NCI-H446 (cell line): ENCODE measurements at regions not wholly inside any gene's neighbourhood (a gene's known extent, or its start where the extent isn't known, plus 50 kb on each side); places are given as distances from the start of the nearest gene placed in this dataset.
A peak's percentile ranks its signal among the peaks of the same experiment; 100 is the strongest.

ENCODE experiments used
- DNase-seq, 2 experiments: peaks; one replicate each; lab custom pipeline; 2025; lab: John Stamatoyannopoulos, UW

DNA sequence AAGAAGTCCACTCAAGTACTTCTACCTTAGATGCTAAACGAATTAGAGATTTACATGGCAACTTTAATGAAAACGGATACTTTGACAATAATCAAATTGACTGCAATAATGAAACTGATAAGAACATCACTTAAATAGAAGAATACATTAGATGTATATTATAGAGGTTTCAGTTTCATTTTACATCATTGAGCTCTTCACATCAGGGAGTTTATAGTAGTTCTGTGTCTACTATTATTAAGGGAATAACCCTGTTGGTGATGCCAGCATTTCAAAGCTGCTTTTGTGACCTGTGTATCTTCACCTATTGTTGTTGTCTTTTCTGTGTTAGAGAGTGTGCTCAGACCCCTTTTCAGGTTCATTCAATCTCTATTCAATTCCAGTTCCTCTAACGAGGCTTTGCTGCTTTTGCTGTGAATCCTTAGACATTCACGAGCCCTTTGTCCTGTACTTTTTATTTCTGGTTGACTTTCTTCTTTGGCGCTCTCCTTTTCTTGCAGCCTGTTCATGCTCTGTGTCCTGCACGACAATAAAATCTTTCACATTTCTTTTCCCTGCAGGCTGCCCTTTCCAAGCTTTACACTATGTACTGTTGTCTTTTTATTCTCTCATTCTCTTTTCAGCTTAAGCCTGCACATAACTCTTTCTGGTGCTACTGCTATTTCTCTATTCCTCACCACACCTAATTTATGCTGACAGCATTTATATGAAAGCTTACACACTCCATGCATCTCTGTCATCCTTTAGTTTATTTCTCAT lies 232.1 kb downstream of the CPE start:
- no peak for DNase-seq

- peak in 1 of 2 experiments; percentile 6 for DNase-seq
These were observed 234.1 kb downstream of the CPE start for GRCh38 chr4:165612936-165613335.

- DNase-seq: no peak
These were observed 234.8 kb downstream of the CPE start for GRCh38 chr4:165613581-165613980.

GRCh38 chr4:165620913-165621312 lies 242.1 kb downstream of the CPE start:
- DNase-seq: no peak

DNA sequence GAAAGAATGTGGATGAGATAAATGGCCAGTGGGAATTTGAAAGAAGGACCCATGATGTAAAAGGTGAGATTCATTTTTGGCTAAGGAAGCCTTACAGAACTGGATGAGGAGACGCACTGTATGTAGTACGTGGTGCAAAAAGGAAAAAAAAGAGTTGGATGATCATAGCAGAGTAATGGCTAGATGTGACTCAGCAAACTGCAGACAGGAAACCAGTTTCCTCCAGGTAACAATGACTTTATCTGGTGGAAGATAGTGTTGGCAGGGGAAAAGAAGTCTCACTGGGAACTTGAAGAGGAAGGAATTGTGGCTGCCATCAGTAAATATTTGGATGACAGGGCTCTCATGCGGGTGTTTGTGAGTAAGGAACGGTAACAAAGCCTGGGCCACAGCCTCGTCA lies 243.2 kb downstream of the CPE start:
- no peak for DNase-seq

DNA sequence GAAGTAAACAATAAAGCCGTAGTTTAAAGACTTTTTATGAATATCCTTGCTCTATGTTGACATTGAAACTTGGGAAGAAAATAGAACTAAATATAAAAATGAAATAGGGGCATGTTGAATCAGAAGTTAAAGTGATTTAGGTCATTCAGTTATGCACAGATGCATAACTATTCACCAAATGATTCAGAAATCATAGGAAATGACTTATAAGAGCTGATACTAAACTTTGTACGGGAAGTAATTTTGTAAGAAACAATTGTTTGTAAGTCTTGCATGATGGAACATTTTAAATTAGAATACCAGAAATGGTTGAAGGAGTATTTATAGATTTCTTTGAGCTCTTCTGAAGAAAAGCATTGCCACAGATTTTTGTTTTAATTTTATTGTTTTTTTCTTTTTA lies 246.5 kb downstream of the CPE start:
- DNase-seq: no peak

GRCh38 chr4:165626316-165626715 lies 246.7 kb upstream of the TLL1 start:
- DNase-seq: no peak

- no peak for DNase-seq
These were observed 245.9 kb upstream of the TLL1 start for GRCh38 chr4:165627128-165627527.

DNA sequence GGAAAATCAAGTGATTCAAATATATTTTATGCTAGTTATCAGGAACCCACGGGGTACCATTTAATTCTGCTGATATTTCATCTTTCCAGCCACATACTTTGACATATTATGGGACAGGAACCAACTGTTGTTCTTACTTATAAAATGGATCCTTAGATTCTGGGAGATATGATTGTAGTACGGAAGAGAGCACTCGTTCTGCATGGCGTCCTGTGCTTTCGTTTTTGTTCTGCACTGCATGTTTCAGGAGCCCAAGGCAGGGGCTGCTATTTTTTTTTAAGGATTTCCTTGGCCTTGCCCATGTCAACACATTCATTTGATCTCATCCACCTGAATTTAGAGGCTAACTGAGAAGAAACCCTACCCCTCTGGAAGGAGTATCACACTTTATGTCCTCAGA lies 245.5 kb upstream of the TLL1 start:
- no peak for DNase-seq

DNA sequence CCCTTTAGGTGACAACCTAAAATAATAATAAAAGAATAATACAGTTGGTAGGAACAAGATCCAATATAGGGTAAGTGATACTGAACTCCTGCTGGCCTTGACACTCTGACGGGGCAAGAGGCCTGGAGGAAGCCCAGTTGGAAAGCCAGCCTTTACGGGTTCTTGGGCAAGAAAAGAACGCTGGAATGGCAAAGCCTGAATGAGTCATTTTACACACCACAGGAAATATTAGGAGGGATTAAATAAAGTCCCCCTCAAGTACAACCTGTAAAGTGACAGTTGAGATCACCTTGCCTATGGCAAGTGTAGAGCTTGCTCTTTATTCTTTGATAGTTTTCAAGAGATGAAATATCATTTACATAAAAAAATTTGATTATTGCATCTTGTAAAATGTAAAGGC lies 244.5 kb upstream of the TLL1 start:
- no peak for DNase-seq

DNA sequence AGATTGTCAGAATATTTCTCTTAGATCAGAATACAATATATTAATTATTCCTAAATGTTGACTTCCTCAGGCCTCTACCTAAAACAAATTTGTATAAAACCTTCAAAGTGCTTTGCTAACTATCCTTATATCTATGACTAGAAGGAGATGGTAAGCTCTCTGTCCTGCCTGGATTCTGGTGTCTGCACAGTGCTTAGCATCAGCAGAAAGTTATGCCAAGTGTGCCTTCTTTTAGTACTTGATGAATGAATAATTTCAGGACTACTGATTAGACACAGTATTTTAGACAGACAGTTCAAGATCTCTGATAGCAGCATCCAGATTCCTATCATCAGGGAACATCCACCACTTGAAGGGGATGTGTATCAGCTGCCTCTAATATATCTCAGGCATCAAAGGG lies 242.4 kb upstream of the TLL1 start:
- DNase-seq: no peak

GRCh38 chr4:165631208-165631894 lies 241.7 kb upstream of the TLL1 start:
- DNase-seq: no peak

- DNase-seq: peak in 1 of 2 experiments; percentile 47
These were observed 241.1 kb upstream of the TLL1 start for GRCh38 chr4:165631912-165632311.

DNA sequence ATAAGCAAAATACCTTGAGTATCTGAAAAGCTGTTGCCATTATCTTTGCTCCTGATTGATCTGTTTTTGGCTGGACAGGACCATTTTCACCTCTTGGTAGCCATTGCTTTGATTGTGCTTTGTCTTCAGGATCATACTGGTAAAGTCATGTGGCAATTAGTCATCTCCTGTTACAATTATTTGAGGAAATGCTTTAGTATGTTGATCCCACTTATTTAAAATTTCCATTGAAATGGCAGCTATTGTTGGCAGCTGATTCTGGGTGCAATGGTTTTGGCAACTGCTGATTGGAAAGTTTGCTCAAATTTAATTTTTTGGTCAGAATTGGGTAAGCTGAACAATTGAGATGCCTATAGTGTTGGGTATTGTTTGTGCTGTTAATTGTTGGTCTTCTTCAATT lies 238.3 kb upstream of the TLL1 start:
- DNase-seq: no peak

- DNase-seq: peak in 1 of 2 experiments; percentile 60
These were observed 237.7 kb upstream of the TLL1 start for GRCh38 chr4:165635381-165635780.

DNA sequence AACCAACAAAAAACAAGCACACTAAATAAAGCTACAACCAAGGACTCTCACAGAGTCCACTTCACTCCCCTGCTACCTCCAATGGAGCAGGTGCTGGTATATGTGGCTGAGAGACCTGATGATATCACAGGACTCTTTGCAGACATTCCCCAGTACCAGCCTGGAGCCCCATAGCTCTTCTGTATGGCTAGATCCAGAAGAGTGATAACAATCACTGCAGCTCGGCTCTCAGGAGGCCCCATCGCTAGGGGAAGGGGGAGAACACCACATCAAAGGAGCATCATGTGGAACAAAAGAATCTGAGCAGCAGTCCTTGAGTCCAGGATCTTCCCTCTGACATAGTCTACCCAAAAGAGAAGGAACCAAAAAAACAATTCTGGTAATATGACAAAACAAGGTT lies 237.1 kb upstream of the TLL1 start:
- no peak for DNase-seq

DNA sequence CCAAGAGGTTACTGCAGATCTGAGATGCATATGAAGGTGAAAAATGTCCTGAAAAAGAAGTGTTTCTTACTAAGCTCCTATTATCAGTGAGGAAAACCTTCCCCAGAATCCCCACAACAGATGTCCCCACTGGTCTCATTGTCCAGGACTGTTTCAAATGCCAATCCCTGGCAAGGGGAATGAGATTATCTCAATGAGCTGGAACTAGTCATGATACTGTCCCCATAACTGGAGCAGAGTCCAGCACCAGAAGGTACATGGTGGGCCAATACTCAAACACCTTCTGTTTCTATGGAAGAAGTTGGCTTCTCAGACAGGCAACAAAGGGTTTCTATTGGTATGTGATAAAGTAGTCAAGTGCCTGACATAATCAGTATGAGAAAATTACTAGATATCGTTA lies 221.1 kb upstream of the TLL1 start:
- peak in 1 of 2 experiments; percentile 18 for DNase-seq

DNA sequence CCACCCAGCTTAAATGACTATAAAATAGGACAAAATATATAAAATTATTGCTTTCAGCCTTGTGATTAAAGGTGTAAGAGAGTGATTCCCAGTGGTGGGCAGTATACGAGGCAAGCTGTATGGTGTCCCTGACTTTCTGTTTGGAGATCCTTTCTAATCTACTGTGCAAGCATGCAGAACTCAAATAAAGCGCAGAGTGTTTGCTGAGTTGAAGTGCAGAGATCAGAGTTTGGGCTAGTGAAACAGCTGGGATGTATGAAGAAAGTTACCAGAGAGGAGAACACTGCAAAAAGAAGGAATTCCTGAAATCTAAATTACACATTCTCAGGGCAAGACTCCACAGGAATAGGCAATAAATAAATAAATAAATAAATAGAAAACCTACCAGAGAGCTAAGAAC lies 218.5 kb upstream of the TLL1 start:
- DNase-seq: no peak

DNA sequence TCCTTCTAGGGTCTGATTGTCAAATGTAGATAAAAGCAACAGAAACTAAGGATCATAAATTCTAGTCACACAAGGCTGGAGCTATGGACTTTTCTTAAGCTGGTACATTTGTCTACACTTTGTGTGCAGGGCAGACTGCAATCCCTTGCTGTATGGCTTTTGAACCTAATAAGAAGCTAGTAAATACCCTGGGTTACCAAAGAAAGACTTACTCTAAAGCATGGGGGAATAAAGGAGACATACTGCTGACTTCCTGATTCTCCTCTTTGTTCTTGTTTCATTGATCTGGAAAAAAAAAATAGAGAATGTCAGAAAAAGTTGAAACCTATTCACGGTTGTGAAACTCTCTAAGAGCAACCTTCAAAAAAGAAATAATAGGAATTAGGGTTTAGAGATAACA lies 216.6 kb upstream of the TLL1 start:
- no peak for DNase-seq

DNA sequence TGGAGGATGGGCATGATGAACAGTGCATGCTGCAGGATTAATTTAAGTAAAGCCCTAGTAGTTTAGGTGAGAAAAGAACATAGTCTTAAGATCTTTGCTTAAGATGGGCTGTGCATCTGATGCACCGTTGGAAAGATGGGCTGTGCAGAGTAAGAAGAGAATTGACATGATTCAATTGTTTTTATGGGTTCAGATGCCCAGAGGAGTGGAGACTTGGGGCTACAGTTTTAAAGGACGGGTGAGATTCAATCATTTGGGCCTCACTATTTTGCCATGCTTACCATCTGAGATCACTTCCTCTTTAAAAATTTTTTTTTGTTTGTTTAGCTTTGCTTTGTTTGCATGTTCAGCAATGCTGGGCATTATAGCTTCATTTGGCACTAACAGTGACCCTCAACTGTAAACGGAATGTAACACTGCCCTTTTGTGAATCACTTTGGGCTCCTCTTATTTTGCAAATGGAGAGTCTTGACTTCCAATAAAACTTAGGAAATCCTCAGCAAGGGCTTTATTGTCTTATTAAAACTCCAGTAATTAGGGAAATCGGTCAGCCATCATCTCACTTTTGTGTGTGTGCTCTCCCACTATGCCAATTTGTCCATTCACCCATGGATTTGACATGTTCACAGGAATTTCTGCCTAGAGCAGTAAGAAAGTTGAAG lies 216.1 kb upstream of the TLL1 start:
- no peak for DNase-seq

- DNase-seq: no peak
These were observed 210.7 kb upstream of the TLL1 start for GRCh38 chr4:165662341-165662740.

- peak in 1 of 2 experiments; percentile 29 for DNase-seq
These were observed 209.6 kb upstream of the TLL1 start for GRCh38 chr4:165663411-165663810.

GRCh38 chr4:165666836-165667235 lies 206.2 kb upstream of the TLL1 start:
- no peak for DNase-seq
